Stomach smooth muscle (tissue), 2 donors: ENCODE measurements at regions not wholly inside any gene's neighbourhood (a gene's known extent, or its start where the extent isn't known, plus 50 kb on each side); places are given as distances from the start of the nearest gene placed in this dataset.
"Not testable (repeated sequence)": the region's sequence is repeated elsewhere in the genome, so short reads cannot be mapped to it uniquely, and the experiment has no call there.

Experiments used
- H3K27ac ChIP-seq: one replicate; pipeline ENCODE4 v1.7.0; 2013; ENCODE audit warnings: mild to moderate bottlenecking, low read length, inconsistent platforms
- H3K27me3 ChIP-seq, 2 donors: one replicate each; pipeline ENCODE4 v1.7.0; 2013; ENCODE audit warnings: low read length in 2 of 2; ENCODE audit not compliant: insufficient read depth in 2 of 2, control insufficient read depth in 1 of 2
- H3K36me3 ChIP-seq, 2 donors: one replicate each; pipeline ENCODE4 v1.7.0; 2013; ENCODE audit warnings: low read length in 2 of 2; ENCODE audit not compliant: control insufficient read depth in 2 of 2, insufficient read depth in 2 of 2
- H3K4me1 ChIP-seq: one replicate; pipeline ENCODE4 v1.7.0; 2013; ENCODE audit warnings: low read length; ENCODE audit not compliant: control insufficient read depth, insufficient read depth
- H3K4me3 ChIP-seq, 2 donors: one replicate each; pipeline ENCODE4 v1.7.0; 2013; ENCODE audit warnings: low read length in 2 of 2
- H3K9ac ChIP-seq, 2 donors: one replicate each; pipeline ENCODE4 v1.7.0; 2013; ENCODE audit warnings: low read length in 2 of 2, mild to moderate bottlenecking in 1 of 2
- H3K9me3 ChIP-seq, 2 donors: one replicate each; pipeline ENCODE4 v1.7.0; 2013; ENCODE audit warnings: low read length in 2 of 2; ENCODE audit not compliant: control insufficient read depth in 2 of 2
- donor health status: healthy.
- donor health status: Pancreatic carcinoma.

- no peak overlapping the region for H3K4me3 ChIP-seq
- H3K36me3 ChIP-seq: no peaks in the 10 kb centered on the region
- no peak overlapping the region for H3K9ac ChIP-seq
- peaks cover 0 to 2% of the 10 kb centered on the region in 2 donors for H3K27me3 ChIP-seq
- no peaks in the 10 kb centered on the region for H3K9me3 ChIP-seq
- no peak overlapping the region for H3K27ac ChIP-seq
- H3K4me1 ChIP-seq: no peaks in the 10 kb centered on the region
Observed at GRCh38 chrX:81957900-81958545, 756.1 kb downstream of the SH3BGRL start.

GRCh38 chrX:81959964-81960363 lies 758.1 kb downstream of the SH3BGRL start:
- no peaks in the 10 kb centered on the region for H3K9me3 ChIP-seq
- H3K4me1 ChIP-seq: no peaks in the 10 kb centered on the region
- no peak overlapping the region for H3K9ac ChIP-seq
- peaks cover 0 to 2% of the 10 kb centered on the region in 2 donors for H3K27me3 ChIP-seq
- no peak overlapping the region for H3K27ac ChIP-seq
- H3K4me3 ChIP-seq: no peak overlapping the region
- H3K36me3 ChIP-seq: no peaks in the 10 kb centered on the region

- not testable (repeated sequence) for H3K27ac ChIP-seq, H3K9ac ChIP-seq, H3K36me3 ChIP-seq, H3K4me3 ChIP-seq, H3K4me1 ChIP-seq, H3K27me3 ChIP-seq, H3K9me3 ChIP-seq
Observed at GRCh38 chrX:81974413-81974812, 772.5 kb downstream of the SH3BGRL start.

- H3K36me3 ChIP-seq: no peaks in the 10 kb centered on the region
Observed at GRCh38 chrX:81979806-81980515, 778.1 kb downstream of the SH3BGRL start.

GRCh38 chrX:81987217-81987616 lies 785.3 kb downstream of the SH3BGRL start:
- H3K9me3 ChIP-seq, H3K27me3 ChIP-seq, H3K27ac ChIP-seq, H3K9ac ChIP-seq, H3K36me3 ChIP-seq, H3K4me1 ChIP-seq, H3K4me3 ChIP-seq: not testable (repeated sequence)

More at GRCh38 chrX:81979806-81980515, 778.1 kb downstream of the SH3BGRL start:
- H3K27me3 ChIP-seq: peaks cover 0 to 4% of the 10 kb centered on the region in 2 donors
- H3K9ac ChIP-seq: no peak overlapping the region
- no peak overlapping the region for H3K4me3 ChIP-seq
- no peak overlapping the region for H3K27ac ChIP-seq
- no peaks in the 10 kb centered on the region for H3K4me1 ChIP-seq
- no peaks in the 10 kb centered on the region for H3K9me3 ChIP-seq

- Histone ChIP-seq H3K36me3 (no peaks in the 10 kb centered on the region), H3K9me3 (peaks cover 0 to 2% of the 10 kb centered on the region in 2 donors), H3K27me3 (no peaks in the 10 kb centered on the region)
Observed at GRCh38 chrX:81996166-81996565, 794.3 kb downstream of the SH3BGRL start.

GRCh38 chrX:82029571-82030218 lies 827.8 kb downstream of the SH3BGRL start:
- H3K36me3 ChIP-seq: no peaks in the 10 kb centered on the region
- H3K27me3 ChIP-seq: peaks cover 0 to 2% of the 10 kb centered on the region in 2 donors
- no peak overlapping the region for H3K9ac ChIP-seq
- H3K4me1 ChIP-seq: no peaks in the 10 kb centered on the region
- H3K4me3 ChIP-seq: no peak overlapping the region
- H3K9me3 ChIP-seq: no peaks in the 10 kb centered on the region
- H3K27ac ChIP-seq: no peak overlapping the region

More at GRCh38 chrX:81996166-81996565, 794.3 kb downstream of the SH3BGRL start:
- H3K4me1 ChIP-seq: no peaks in the 10 kb centered on the region
- H3K9ac ChIP-seq: no peak overlapping the region
- H3K27ac ChIP-seq: no peak overlapping the region
- H3K4me3 ChIP-seq: no peak overlapping the region

- H3K4me1 ChIP-seq: no peaks in the 10 kb centered on the region
- H3K27me3 ChIP-seq: peaks cover 0 to 2% of the 10 kb centered on the region in 2 donors
- no peak overlapping the region for H3K9ac ChIP-seq
- no peaks in the 10 kb centered on the region for H3K36me3 ChIP-seq
- no peaks in the 10 kb centered on the region for H3K9me3 ChIP-seq
- H3K27ac ChIP-seq: no peak overlapping the region
- H3K4me3 ChIP-seq: no peak overlapping the region
Observed at GRCh38 chrX:82031250-82031649, 829.3 kb downstream of the SH3BGRL start.

GRCh38 chrX:82038793-82039192 lies 836.9 kb downstream of the SH3BGRL start:
- H3K9ac ChIP-seq: no peak overlapping the region
- H3K27ac ChIP-seq: no peak overlapping the region
- H3K36me3 ChIP-seq: no peaks in the 10 kb centered on the region
- H3K4me3 ChIP-seq: no peak overlapping the region
- H3K27me3 ChIP-seq: peaks cover 0 to 3% of the 10 kb centered on the region in 2 donors
- no peaks in the 10 kb centered on the region for H3K9me3 ChIP-seq
- no peaks in the 10 kb centered on the region for H3K4me1 ChIP-seq

- Histone ChIP-seq H3K27ac (no peak overlapping the region), H3K36me3 (no peaks in the 10 kb centered on the region), H3K9me3 (no peaks in the 10 kb centered on the region), H3K9ac (no peak overlapping the region), H3K27me3 (peaks cover 0 to 3% of the 10 kb centered on the region in 2 donors), H3K4me3 (no peak overlapping the region), H3K4me1 (no peaks in the 10 kb centered on the region)
Observed at GRCh38 chrX:82041034-82041433, 839.1 kb downstream of the SH3BGRL start.

GRCh38 chrX:82058728-82059127 lies 856.8 kb downstream of the SH3BGRL start:
- H3K9ac ChIP-seq: no peak overlapping the region
- no peak overlapping the region for H3K27ac ChIP-seq
- H3K27me3 ChIP-seq: no peaks in the 10 kb centered on the region
- no peaks in the 10 kb centered on the region for H3K36me3 ChIP-seq
- H3K4me1 ChIP-seq: no peaks in the 10 kb centered on the region
- no peak overlapping the region for H3K4me3 ChIP-seq
- no peaks in the 10 kb centered on the region for H3K9me3 ChIP-seq
